Thyroid gland (tissue), 4 donors: ENCODE measurements at regions not wholly inside any gene's neighbourhood (a gene's known extent, or its start where the extent isn't known, plus 50 kb on each side); places are given as distances from the start of the nearest gene placed in this dataset.

Experiments used
- DNase-seq, 2 donors: peaks; one replicate each; pipeline ENCODE4 v3.0.0-alpha.2; 2019
- H3K27ac ChIP-seq, 3 donors: fragments of 200-600 bp; sonication (generic); 1 replicate in 2 of 3; 2 replicates in 1 of 3; pipeline ENCODE4 v1.5.1; 2016 to 2019; ENCODE audit warnings: mild to moderate bottlenecking in 1 of 3, moderate library complexity in 1 of 3
- H3K27me3 ChIP-seq: fragments of 200-600 bp; sonication (generic); one replicate; pipeline ENCODE4 v1.5.1; 2019
- H3K36me3 ChIP-seq, 2 donors: fragments of 200-600 bp; sonication (generic); one replicate each; pipeline ENCODE4 v1.5.1; 2016 to 2019
- H3K4me1 ChIP-seq, 2 donors: fragments of 200-600 bp; sonication (generic); one replicate each; pipeline ENCODE4 v1.5.1; 2017 to 2019
- H3K4me3 ChIP-seq, 3 donors: fragments of 200-600 bp; sonication (generic); replicated peaks in 1 of 3; 1 replicate in 2 of 3; 2 replicates in 1 of 3; pipeline ENCODE4 v1.5.1; 2016; ENCODE audit warnings: mild to moderate bottlenecking in 1 of 3
- H3K9me3 ChIP-seq: fragments of 200-600 bp; sonication (generic); one replicate; pipeline ENCODE4 v1.5.1; 2017
- POLR2A ChIP-seq, 2 donors: fragments of 450-650 bp; IDR thresholded peaks; one replicate each; pipeline ENCODE4 v1.6.1; 2017; ENCODE audit warnings: antibody characterized with exemption in 2 of 2, mild to moderate bottlenecking in 2 of 2, moderate library complexity in 1 of 2
- WGBS, 2 donors: methylation state at CpG; one replicate each; pipeline ENCODE4 v1.1.5; 2017; 5-methylcytosine and 5-hydroxymethylcytosine counted together
- intact Hi-C: fragments of 100-400 bp; cut with DNase I; formaldehyde crosslinking; loops from one replicate; pipeline ENCODE4 v1.15.1; 2023
- TF ChIP-seq, protein P1 (sequence below), 6 experiments: fragments of 200-600 bp in 3 of 6; fragments of 450-650 bp in 3 of 6; sonication (generic) in 3 of 6; IDR thresholded peaks; one replicate each; pipeline ENCODE4 v1.5.1; 2016 to 2019; ENCODE audit warnings: antibody characterized with exemption in 6 of 6, mild to moderate bottlenecking in 2 of 6, inconsistent platforms in 1 of 6, moderate library complexity in 1 of 6

DNA sequence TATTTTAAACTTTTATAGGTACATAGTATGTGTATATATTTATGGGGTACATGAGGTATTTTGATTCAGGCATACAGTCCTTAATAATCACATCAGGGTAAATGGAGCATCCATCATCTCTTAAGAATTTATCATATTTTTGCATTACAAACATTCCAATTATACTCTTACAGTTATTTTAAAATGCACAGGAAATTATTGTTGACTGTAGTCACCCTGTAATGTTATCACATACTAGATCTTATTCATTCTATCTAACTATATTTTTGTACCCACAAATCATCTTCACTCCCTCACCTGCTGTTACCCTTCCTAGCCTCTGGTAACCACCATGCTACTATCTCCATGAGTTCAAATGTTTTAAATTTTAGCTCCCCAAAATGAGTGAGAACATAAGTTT lies 56.3 kb upstream of the FAM3C start:
- Histone ChIP-seq H3K36me3 (no peaks in the 10 kb centered on the region), H3K9me3 (no peaks in the 10 kb centered on the region), H3K4me1 (no peaks in the 10 kb centered on the region), H3K4me3 (no peak overlapping the region), H3K27ac (no peak overlapping the region), H3K27me3 (no peaks in the 10 kb centered on the region)
- intact Hi-C loops = no loop called here
- TF ChIP-seq POLR2A (IDR thresholded peaks at IDR 0.05) = no peak
- TF ChIP-seq, protein P1, sequence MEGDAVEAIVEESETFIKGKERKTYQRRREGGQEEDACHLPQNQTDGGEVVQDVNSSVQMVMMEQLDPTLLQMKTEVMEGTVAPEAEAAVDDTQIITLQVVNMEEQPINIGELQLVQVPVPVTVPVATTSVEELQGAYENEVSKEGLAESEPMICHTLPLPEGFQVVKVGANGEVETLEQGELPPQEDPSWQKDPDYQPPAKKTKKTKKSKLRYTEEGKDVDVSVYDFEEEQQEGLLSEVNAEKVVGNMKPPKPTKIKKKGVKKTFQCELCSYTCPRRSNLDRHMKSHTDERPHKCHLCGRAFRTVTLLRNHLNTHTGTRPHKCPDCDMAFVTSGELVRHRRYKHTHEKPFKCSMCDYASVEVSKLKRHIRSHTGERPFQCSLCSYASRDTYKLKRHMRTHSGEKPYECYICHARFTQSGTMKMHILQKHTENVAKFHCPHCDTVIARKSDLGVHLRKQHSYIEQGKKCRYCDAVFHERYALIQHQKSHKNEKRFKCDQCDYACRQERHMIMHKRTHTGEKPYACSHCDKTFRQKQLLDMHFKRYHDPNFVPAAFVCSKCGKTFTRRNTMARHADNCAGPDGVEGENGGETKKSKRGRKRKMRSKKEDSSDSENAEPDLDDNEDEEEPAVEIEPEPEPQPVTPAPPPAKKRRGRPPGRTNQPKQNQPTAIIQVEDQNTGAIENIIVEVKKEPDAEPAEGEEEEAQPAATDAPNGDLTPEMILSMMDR (IDR thresholded peaks at IDR 0.05) = no peak
- no peak for DNase-seq

DNA sequence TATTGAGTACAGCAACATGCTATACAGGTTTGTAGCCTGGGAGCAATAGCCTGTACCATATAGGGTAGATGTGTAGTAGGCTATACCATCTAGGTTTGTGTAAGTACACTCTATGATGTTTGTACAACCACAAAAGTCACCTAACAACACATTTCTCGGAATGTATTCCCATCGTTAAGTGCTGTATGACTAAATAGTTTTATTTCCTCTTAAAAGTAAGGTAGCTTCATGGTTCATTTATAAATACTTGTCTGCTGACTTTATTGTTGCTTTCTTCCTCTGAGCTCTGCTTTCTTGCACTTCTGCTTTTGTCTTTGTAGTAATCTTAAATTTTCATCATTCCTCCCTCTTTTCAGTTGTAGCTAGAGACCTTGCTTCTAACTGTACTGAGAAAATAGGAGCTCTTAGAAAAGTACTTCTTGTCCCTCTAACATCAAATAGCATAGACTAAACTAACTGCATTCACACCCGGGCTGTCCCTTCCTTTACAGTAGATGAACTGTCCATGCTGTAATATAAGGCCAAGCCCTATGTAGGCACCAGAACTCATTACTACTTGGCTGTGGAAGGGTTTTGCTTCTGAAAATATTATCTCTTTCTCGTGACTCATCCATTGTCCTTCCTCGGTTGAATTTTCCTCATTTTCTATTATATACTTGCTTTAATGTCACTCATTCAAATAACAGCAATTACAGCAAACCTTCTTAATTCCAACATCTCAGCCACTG lies 55.4 kb upstream of the FAM3C start:
- no peak overlapping the region for H3K27ac ChIP-seq
- TF ChIP-seq, protein P1 (IDR thresholded peaks at IDR 0.05) = no peak
- TF ChIP-seq POLR2A (IDR thresholded peaks at IDR 0.05) = no peak
- H3K36me3 ChIP-seq = no peaks in the 10 kb centered on the region
- WGBS, 2 donors = 93 to 94% methylated on average over 5 of the region's 5 CpGs
- no peaks in the 10 kb centered on the region for H3K9me3 ChIP-seq
- DNase-seq = no peak
- no peaks in the 10 kb centered on the region for H3K4me1 ChIP-seq
- H3K27me3 ChIP-seq = no peaks in the 10 kb centered on the region
- intact Hi-C loops = no loop called here
- H3K4me3 ChIP-seq = no peak overlapping the region

DNA sequence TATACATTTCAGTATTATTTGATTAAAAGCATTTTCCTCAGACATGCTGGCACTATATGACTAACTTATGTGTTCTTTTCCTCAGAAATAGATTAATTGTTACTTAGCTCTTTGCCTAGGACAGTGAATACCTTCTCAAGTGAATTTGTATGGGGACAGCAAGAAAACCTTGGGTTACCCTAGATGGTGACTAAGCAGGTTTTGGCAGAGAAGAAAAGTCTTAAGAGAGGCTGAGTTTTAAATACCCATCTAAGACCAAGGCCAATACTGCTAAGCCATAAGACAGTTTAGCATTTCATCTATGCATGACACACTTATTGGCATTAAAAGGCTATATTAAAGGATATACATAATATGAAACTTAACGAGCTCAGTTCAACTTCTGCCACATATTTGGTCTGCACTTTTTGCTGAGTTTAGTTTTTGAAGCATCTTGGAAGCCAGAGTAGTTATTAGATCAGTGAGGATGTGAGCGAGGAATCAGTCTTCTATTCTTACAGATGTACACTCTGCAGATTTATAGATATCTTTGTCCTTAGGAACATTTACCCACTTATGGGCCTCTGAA lies 54.6 kb upstream of the FAM3C start:
- no peak for DNase-seq
- Histone ChIP-seq H3K4me3 (no peak overlapping the region), H3K9me3 (no peaks in the 10 kb centered on the region), H3K27ac (no peak overlapping the region), H3K4me1 (no peaks in the 10 kb centered on the region), H3K27me3 (no peaks in the 10 kb centered on the region), H3K36me3 (no peaks in the 10 kb centered on the region)
- no peak for TF ChIP-seq POLR2A (IDR thresholded peaks at IDR 0.05)
- TF ChIP-seq, protein P1 (IDR thresholded peaks at IDR 0.05) = no peak
- WGBS, 2 donors = 87 to 88% methylated on average over 2 of the region's 2 CpGs
- intact Hi-C loops = no loop called here

DNA sequence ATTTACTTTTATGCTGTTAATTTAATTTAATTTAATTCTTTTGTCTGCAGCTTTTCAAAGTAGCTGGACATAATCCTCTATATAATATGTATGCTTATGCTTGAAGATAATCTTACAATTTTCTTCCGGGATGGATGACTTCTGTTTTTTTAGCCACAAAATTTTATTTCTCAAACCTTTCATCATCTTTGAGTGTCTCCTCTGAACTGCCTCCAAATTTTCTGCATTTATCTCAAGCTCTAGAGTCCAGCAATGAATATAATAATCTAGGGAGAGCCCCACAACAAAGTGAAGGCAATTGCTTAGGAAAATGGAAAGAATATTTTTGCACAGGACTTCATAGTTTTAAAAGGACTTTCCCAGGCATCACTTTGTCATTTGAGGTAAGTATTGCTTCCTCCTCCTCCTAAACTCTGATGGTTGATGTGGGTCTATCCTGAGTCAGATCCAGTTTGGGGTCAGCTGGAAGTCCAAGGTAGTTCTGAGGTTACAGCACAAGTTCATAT lies 53.7 kb upstream of the FAM3C start:
- DNase-seq = no peak
- Histone ChIP-seq H3K9me3 (no peaks in the 10 kb centered on the region), H3K4me3 (no peak overlapping the region), H3K36me3 (no peaks in the 10 kb centered on the region), H3K4me1 (no peaks in the 10 kb centered on the region), H3K27me3 (no peaks in the 10 kb centered on the region), H3K27ac (no peak overlapping the region)
- TF ChIP-seq, protein P1 (IDR thresholded peaks at IDR 0.05) = no peak
- TF ChIP-seq POLR2A (IDR thresholded peaks at IDR 0.05) = no peak
- WGBS, 2 donors = 76 to 85% methylated on average over 1 of the region's 1 CpG
- intact Hi-C loops = no loop called here

DNA sequence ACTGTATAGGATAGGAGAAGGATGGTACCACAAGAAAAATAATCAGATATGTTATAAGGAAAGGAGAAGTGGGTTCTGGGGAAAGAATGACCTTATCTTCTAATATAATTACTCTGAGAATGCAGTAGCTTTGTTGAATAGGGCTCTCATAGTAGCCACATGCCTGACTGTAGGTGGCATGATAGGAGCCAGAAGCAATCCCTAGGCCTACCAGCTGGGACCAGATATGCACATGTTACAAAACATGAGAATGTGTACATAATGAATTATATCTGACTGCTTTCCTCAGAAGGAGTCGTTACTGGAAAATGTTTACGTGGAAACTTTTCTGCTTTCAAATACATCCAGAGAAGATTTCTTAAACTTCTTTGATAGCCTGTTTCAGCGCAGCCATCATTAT lies 53.2 kb upstream of the FAM3C start:
- H3K27ac ChIP-seq = no peak overlapping the region
- H3K9me3 ChIP-seq = no peaks in the 10 kb centered on the region
- intact Hi-C loops = no loop called here
- no peaks in the 10 kb centered on the region for H3K36me3 ChIP-seq
- H3K4me3 ChIP-seq = no peak overlapping the region
- no peaks in the 10 kb centered on the region for H3K4me1 ChIP-seq
- no peaks in the 10 kb centered on the region for H3K27me3 ChIP-seq
- no peak for DNase-seq
- TF ChIP-seq, protein P1 (IDR thresholded peaks at IDR 0.05) = no peak
- no peak for TF ChIP-seq POLR2A (IDR thresholded peaks at IDR 0.05)
- 86 to 87% methylated on average over 3 of the region's 3 CpGs for WGBS, 2 donors
